HL-60 (cell line): ENCODE measurements at regions not wholly inside any gene's neighbourhood (a gene's known extent, or its start where the extent isn't known, plus 50 kb on each side); places are given as distances from the start of the nearest gene placed in this dataset.

Experiments
- POLR2AphosphoS5 ChIP-seq: IDR thresholded peaks from 2 replicates; pipeline ENCODE4 v1.6.1; 2012; ENCODE audit warnings: low read depth
- SPI1 ChIP-seq: IDR thresholded peaks from 2 replicates; pipeline ENCODE4 v1.6.1; 2012; ENCODE audit warnings: low read depth, mild to moderate bottlenecking, borderline replicate concordance
- TF ChIP-seq, protein P1 (sequence below): IDR thresholded peaks from one replicate; pipeline ENCODE4 v1.5.1; 2011; ENCODE audit warnings: low read length, control low read depth, inconsistent platforms; ENCODE audit not compliant: insufficient read depth

DNA sequence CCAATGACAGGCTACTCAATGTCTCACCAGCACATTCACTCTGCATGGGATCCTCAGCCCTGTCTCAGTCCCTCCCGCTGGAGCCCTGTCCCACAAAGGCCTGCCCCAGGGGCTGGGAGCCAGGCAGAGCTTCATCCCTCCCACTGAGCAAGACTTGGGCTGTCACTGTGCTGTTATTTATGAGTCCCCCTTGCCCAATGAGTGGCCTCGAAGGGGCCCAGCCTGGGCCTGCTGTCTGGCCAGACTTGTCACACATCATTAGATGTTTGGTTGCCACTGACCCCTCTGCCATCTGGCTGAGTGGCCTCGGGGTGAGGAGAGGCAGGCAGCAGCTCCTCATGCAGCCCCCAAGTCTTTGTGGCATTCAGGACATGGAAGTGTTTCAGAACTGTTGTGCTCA lies 330.6 kb upstream of the SKOR2 start:
- TF ChIP-seq, protein P1, sequence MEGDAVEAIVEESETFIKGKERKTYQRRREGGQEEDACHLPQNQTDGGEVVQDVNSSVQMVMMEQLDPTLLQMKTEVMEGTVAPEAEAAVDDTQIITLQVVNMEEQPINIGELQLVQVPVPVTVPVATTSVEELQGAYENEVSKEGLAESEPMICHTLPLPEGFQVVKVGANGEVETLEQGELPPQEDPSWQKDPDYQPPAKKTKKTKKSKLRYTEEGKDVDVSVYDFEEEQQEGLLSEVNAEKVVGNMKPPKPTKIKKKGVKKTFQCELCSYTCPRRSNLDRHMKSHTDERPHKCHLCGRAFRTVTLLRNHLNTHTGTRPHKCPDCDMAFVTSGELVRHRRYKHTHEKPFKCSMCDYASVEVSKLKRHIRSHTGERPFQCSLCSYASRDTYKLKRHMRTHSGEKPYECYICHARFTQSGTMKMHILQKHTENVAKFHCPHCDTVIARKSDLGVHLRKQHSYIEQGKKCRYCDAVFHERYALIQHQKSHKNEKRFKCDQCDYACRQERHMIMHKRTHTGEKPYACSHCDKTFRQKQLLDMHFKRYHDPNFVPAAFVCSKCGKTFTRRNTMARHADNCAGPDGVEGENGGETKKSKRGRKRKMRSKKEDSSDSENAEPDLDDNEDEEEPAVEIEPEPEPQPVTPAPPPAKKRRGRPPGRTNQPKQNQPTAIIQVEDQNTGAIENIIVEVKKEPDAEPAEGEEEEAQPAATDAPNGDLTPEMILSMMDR: no peak
- TF ChIP-seq POLR2AphosphoS5 (no peak), SPI1 (no peak)
